HG03442 (cell line): ENCODE measurements at regions not wholly inside any gene's neighbourhood (a gene's known extent, or its start where the extent isn't known, plus 50 kb on each side); places are given as distances from the start of the nearest gene placed in this dataset.

Source experiments
- ATAC-seq: cut with Tn5 transposase; IDR thresholded peaks from one replicate; pipeline ENCODE4 v1.9.1; 2021; ENCODE audit warnings: mild to moderate bottlenecking, moderate library complexity; ENCODE audit not compliant: unreplicated experiment

GRCh38 chr2:120473522-120474271, 127.8 kb downstream of the INHBB start:
- ATAC-seq, result no peak

- no peak for ATAC-seq
Measured at GRCh38 chr2:120474486-120474885, 128.6 kb downstream of the INHBB start.

DNA sequence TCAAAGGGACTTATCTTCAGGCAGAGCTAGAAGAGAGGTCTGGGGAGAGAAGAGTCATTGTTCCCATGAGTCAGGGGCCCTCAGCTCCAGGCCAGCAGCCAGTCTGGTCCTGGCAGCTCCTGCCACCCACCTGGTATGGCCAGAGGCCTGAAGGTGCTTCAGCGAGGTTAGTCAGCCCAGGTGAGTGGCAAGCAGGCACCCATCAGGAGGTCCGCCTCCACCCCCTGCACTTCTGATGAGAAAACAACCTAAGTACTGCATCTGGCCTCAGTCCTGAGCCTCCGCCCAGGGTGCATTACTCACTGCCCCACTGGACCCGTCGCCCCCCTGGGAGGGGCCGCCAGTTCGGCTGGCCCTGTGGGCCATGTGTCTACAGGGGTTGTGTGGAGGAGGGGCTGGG, 130.2 kb downstream of the INHBB start:
- ATAC-seq, result no peak

DNA sequence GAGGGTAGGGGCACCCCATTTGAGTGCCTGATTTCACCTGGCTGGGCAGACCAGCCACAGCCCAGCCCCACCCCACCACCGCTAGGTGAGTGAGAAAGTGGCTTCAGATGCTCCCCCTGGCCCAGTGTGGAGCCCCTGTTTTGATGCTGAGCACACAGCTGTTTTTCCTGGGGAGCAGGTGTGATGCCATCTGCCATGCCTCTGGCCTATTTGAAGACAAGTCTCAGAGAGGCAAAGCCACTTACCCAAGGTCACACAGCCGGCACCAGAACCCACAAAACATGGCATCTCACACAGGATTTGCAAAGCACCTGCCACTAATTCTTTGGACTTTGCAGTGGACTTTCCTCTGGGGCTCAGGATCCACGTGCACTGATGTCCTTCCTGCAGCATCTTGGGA, 131.3 kb downstream of the INHBB start:
- no peak for ATAC-seq

DNA sequence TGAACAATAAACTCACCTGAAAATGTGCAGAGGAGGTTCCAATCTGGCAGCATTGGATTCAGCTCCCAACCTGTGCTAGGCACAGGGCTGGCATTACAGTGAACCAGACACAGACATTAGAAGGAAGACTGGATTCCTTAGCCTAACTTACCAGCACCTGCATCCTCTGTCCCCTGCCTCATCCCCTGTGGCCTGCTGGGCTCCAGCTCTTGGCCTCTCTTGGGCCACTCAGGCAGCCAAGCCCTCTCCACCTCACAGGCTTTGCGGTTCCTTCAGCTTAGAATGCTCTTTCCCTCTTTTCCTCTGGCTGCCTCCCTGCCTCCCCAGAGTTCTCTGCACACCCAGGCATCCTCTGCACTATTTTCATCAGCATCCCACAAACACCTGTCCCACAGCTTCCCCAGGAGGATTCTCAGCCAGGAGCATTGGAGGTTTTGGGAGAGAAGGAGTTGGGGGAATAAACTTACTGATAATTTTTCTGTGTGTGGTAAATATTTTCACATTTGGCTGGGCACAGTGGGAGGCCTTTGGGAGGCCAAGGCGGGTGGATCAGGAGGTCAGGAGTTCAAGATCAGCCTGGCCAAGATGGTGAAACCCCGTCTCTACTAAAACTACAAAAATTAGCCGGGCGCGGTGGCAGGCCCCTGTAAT, 132.0 kb downstream of the INHBB start:
- no peak for ATAC-seq

- ATAC-seq, result no peak
Measured at GRCh38 chr2:120480346-120480902, 134.5 kb downstream of the INHBB start.

- no peak for ATAC-seq
Measured at GRCh38 chr2:120480903-120481445, 135.0 kb downstream of the INHBB start.

GRCh38 chr2:120481446-120482194, 135.7 kb downstream of the INHBB start:
- no peak for ATAC-seq

- no peak for ATAC-seq
Measured at GRCh38 chr2:120482334-120482733, 136.4 kb downstream of the INHBB start.

- no peak for ATAC-seq
Measured at GRCh38 chr2:120483355-120483754, 137.4 kb downstream of the INHBB start.

- ATAC-seq, result no peak
Measured at GRCh38 chr2:120485096-120485495, 139.2 kb downstream of the INHBB start.

DNA sequence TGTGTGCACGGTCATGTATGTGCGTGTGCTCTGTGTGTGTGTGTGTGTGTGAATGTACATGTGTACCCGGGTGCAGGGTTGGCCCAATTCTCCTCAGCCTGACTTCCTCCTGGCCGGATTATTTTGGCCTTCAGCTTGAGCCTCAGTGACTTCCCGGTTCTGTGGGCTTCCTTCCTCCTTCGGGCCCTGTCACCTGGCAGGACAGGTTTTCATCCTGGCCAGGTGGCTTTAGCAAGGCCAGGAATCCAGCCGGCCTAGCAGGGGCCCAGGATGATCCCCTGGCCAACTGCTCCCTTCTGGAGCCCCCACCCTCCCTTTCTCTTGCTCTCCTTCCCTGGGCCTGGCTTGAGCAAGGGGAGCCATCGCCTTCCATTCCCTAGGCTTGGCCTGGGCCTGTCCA, 140.5 kb downstream of the INHBB start:
- ATAC-seq, result no peak

- ATAC-seq, result no peak
Measured at GRCh38 chr2:120486946-120487345, 141.0 kb downstream of the INHBB start.

- no peak for ATAC-seq
Measured at GRCh38 chr2:120488531-120488930, 142.6 kb downstream of the INHBB start.

- no peak for ATAC-seq
Measured at GRCh38 chr2:120489023-120489422, 143.1 kb downstream of the INHBB start.

DNA sequence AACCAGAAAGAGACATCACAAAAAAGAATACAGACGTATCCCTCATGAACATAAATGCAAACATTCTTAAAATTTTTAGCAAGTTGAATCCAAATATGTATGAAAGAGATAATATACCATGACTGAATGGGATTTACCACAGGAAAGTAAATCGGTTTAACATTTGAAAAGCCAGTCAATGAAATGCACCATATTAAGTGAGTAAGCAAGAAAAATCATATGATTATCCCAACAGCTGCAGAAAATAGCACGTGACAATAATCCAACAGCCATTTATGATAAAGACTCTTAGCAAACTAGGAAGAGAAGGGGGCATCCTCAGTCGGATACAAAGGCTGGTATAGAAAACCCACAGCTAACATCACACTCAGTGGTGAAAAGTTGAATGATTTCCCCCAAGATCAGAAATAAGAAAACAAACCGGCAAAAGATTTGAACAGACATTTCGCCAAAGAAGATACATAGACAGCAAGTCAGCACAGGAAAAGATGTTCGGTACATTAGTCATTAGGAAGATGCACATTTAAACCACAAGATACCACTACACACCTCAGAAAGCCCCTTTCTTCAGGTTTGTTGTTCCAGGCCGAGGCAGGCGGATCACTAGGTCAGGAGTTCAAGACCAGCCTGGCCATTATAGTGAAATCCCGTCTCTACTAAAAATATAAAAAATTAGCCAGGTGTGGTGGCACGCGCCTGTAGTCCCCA, 144.3 kb downstream of the INHBB start:
- ATAC-seq, result no peak

DNA sequence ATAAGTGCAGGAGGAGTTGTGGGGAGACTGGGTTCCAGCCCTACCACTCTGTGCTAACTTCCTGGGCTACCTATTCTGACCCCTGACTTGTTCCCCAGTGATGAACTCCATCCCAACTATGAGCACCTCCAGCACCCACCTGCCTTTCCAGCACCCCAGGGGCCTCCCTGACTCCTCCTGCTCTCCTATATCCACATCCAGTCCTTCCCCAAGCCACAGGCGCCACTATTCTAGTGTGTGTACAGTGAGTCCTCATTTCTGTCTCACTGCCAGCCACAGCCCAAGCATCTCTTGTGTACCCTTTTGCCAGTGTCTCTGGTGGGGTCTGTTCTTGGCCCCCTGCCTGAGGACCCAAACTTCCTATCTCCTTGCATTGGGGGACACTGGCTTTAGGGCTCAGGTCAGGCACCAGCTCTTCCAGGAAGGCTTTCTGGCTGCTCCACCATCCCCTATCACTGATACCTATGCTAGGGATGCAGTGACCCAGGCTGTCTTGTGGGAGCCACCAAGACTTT, 145.2 kb downstream of the INHBB start:
- no peak for ATAC-seq

GRCh38 chr2:120493231-120493630, 147.3 kb downstream of the INHBB start:
- no peak for ATAC-seq

DNA sequence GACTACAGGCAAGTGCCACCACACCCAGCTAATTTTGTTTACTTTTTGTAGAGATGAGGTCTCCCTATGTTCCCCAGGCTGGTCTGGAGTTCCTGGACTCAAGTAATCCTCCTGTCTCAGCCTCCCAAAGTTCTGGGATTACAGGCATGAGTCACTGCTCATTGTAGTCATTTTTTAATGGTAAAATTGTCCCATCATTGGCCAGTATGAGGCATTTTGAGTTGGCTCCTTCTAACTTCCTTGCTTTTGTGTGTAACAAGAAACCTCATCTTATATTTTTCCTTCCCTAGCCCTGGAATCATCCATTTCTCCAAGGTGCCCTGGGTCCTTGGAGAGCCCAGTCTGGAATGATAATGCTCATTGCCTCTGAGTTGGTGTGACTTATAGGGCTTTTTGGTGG, 148.5 kb downstream of the INHBB start:
- ATAC-seq, result no peak

- no peak for ATAC-seq
Measured at GRCh38 chr2:120495586-120495985, 149.7 kb downstream of the INHBB start.
